Right renal pelvis (tissue), 4 donors: ENCODE measurements at regions not wholly inside any gene's neighbourhood (a gene's known extent, or its start where the extent isn't known, plus 50 kb on each side); places are given as distances from the start of the nearest gene placed in this dataset.
"Not testable (repeated sequence)": the region's sequence is repeated elsewhere in the genome, so short reads cannot be mapped to it uniquely, and the experiment has no call there.

Source experiments
- DNase-seq, 4 donors: peaks; one replicate each; pipeline ENCODE4 v3.0.0-alpha.2; 2013; ENCODE audit warnings: low read depth in 4 of 4, low spot score in 3 of 4, missing footprints in 1 of 4

DNA sequence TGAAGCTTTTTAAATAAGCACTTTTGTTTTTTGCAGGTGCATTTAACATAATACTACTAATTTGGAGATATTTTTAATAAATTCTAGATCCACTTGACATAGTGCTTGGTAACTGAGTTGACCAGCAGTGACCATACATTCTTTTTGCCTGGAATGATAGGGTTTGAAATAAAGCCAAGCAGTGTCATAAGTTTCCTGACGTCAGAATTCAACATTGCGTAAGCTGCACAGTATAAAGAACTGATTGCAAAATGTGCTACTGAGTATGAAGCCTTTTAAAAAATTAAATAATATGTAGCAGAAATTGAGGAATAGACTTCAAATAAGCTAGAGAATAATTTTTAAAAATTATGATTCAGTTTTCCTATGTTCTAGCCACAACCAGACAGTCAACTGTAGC is 454.6 kb upstream of the ARPP21 start:
- DNase-seq = no peak

DNA sequence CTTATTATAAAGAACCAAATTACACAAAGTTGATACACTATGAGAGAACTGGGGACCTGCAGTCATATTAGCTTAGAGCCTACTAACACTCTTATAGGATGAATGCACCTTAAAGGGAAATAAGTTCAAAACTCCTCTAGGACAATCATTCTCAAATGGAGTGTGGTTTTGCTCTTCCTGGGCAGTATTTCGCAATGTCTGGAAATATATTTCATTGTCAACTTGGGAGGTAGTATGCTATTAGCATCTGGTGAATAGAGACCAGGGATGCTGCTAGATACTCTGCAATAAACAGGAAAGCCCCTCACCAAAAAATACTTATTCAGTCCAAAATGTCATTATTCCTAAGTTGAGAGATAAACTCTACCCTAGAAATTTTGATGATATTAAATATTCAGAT is 451.4 kb upstream of the ARPP21 start:
- no peak for DNase-seq

DNA sequence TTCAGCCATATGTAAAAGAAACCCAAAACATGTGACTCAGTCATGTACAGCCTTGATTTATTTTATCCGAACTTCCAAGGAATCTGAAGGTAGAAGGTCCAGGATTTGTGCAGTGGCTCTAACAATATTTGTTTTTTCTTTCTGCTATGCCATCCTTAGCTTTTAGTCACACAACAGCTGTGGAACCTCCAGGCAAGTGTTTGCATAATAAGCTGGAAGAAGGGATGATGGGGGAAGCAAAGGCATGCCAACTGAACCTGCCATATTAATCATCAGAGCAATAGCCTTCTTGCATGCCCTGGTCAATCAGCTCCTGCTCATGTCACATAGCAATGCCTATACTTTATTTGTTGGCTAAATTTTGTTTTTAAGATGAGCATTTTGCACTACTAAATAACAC is 444.7 kb upstream of the ARPP21 start:
- DNase-seq = no peak

DNA sequence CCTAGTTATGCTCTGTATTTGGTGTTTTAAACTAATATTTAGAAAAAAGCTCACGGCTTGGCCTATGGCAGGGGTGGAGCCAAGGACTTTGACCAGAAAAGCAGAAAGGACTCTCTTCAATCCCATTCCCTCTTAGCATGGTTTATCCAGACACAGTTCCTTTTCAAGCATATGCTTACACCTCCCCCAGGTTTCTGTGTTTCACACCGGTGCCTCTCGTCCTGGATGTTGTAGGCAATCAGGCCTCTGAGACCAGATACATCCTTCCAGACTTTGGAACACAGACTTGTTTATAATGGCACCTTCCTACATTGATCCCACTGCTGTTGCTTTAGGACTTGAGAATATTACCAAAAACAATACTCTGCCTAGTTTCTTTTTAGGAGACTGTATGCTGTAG is 440.5 kb upstream of the ARPP21 start:
- DNase-seq = no peak

DNA sequence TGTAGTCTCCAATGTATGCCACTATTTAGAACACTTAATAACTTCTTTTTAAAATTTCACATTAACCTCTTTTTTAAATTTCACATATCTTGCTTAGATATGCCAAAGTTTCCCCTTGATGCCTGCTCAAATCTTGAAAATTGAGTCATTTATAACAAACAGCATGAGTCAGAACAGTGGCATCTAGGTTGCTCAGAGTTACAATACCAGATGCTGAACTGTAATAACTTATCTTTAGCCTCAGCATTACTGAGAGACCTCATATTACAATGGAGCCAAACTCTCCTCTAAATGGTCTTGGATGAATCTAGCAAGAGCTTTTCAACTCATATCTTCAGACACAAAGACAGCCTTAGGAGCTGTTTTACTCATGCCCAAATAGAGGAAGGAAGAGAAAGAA is 439.3 kb upstream of the ARPP21 start:
- no peak for DNase-seq

DNA sequence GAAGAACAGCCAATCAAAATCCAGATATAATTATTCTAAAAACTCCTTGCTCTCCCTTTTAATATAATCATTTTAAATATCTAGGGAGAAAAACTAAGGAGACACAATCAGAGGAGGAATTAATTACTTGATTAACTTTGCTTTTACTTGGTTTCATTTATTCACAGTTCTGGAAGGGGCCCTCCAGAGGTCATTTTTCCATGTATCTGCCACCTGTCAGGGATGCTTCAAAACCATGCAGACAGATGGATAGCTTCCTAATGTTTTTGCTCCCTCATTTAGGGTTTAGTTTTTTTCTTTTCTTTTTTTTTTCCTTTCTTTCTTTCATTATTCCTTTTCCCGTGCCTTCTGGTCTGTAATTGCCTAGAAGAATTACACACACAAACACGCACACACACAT is 438.1 kb upstream of the ARPP21 start:
- DNase-seq = no peak

DNA sequence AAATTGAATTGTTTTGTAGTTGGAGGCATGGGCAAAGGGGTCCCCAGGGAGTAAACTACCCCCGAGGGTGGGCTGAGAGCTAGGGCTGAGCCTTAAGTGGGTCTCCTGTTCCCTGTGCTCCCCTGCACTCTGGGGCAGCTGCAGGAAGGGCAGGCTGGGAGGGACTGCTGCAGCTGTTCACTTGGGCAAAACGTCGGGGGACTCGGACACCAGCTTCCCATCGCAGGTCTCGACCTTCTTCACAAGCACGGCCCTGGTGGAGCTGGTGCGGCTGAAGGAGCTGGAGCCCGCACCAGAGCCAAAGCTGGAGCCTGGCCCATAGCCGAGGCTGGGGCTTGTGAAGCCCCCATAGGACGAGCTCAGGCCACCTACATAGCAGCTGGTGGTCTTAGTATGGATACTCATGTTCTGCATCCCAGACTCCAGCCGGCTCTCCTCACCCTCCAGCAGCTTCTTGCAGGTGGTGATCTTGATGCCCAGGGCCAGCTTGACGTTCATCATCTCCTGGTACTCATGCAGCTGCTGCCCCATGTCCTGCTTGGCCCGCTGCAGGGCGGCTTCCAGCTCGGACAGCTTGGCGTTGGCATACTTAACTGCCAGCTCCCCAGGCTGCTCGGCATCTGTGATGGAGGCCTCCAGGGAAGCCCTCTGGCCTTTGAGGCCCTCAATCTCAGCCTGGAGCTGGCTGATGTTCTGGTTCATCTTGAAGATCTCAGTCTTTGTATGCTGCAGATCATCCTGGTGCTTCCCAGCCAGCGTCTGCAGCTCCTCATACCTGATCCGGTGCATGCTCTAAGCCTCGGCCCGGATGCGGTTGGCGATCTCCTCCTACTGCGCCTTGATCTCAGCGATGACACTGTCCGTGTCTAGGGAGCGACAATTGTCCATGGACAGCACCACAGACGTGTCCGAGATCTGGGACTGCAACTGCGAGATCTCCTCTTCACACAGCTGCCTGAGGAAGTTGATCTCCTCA is 423.5 kb upstream of the ARPP21 start:
- no peak for DNase-seq

DNA sequence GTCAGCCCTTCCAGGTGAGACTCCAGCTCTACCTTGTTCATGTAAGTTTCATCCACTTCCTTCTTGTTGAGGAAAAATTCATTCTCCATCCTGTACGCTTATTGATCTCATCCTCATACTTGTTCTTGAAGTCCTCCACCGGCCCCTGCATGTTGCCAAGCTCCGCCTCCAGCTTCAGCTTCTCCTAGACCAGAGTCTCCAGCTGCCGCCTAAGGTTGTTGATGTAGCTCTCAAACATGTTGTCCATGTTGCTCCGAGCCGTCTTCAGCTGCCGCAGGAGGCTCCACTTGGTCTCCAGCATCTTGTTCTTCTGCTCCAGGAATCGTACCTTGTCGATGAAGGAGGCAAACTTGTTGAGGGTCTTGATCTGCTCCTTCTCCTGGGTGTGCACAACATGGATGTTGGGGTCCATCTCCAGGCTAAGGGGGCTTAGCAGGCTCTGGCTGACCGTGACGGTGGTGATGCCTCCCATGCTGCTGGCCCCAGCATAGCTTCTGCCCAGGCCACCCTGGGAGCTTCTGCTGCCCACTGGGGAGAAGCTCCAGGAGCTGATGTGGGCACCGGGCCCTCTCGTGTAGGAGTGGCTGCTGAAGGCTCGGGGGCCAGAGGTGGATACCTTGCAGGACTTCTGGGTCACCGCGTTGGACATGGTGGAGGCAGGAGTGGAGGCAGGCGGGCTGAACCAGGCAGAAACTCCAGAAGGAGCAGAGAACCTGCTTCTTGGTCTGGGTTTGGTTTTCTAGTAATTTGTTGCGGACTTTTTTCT is 422.6 kb upstream of the ARPP21 start:
- no peak for DNase-seq

DNA sequence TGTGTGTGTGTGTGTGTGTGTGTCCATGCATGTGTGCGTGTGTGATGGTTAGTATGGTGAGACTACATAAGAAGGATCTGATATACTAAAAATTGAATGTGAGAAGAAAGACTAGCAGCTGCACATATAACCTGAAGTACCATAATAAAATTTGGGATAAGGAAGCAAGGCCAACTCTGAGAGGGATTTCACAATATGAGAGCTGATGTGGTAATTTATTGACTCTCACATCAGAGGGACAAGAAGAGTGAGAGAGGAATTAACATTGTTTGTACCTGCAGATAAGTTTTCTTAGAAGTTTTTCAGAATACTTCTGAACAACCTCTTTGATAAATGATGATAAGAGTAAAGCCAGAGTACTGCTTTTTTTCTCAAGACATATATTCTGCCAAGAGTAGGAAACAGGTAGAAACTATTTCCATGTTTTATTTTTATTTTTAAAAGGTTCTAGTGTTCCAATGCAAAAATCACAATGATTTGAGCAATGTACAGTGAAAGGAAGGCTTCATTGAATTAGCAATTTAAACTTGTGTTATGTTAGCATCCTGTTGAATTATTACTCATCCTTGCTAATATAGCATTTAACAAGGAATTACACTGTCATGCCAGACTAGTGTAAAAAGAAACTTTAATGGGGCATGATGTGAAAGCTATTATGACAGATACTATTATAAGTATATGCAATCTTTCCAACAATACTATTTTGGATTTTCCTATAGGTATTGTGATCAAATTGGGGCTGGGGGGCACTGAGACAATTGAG is 415.5 kb upstream of the ARPP21 start:
- DNase-seq = no peak

DNA sequence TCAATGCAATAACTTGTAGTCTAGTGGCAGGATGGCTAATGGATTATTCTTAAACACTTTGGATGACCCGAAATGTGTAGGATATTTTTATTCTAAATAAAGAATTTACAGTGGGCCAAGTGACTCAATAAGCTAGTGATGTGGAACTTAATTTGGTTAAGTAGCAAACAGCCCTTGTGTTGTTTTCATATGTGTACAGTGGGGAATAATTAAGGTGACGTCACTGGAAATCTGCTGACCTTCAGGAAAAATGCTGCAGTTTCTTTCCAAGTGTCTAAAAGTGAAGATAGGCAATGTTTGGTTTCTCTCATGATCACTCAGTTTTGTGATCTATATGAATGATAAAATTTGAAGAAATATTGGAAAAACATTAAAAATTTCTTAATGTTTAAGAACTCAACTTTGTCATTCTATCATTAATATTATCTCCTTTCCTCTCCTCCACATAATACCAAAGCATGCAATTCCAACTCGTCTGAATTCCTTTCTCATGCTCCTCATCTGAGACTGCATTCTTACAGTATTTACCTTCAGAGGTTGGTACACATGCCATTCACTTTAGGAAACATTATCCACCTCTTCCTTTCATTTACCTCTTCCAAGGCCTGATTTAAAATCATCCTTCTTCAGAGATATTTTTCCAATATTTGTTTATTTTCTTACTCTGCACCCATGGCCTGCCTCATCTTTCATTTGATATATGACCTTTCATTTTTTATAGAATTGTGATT is 414.6 kb upstream of the ARPP21 start:
- no peak for DNase-seq

DNA sequence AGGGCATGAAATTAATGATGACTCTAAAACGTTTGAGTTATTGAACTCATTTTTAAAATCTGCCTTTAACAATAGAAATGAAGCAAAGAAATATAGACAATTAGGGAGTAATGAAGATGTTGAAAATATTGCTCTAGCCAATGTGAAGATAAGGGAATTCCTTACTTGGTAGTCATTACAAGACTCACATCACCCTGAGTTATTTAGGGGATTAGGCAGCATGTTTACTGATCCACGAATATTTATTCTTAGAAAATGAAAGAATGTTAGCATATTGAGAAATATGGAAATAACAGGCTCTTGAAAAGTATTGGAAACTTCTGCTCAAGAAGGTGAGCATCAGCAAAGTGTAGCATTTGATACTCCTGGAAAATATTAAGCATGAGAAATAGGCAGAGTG is 398.1 kb upstream of the ARPP21 start:
- no peak for DNase-seq

DNA sequence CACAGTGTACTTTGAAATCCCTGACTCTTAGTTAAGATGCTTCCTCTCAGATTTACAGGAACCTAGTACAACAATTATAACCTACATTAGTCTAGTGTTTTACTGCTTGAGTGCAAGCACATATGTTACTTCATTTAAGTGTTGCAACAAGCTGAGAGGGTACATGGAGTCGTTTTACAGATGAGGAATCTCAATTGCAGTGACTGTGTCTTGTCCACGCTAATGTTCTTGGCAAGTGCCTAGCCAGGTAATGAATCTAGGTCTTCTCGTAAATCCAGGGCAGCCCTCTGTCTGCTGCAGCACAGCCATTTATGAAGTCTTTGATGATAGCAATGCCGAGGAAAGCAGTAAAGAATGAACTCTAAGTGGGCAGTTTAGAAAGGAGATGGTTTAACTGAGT is 384.4 kb upstream of the ARPP21 start:
- DNase-seq = peak in 2 of 4 donors; percentile 3 to 9

DNA sequence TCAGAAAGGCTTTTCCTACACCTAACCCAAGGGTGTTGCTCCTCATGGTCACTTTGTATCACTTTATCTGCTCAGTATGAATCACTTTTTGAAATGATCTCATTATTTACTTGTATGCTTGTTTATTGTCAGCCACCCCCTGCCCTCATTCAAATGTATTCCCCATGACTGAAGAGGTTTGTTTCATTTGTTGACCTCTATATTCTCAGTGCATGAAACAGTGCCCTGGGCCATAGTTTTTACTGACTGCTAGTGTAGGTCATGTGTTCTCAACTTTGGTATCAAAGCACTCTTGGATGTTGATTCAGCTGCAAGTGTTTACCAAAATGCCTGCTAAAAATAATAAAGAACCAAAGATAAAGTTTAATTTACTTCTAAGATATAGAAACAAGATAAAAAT is 381.7 kb upstream of the ARPP21 start:
- no peak for DNase-seq

DNA sequence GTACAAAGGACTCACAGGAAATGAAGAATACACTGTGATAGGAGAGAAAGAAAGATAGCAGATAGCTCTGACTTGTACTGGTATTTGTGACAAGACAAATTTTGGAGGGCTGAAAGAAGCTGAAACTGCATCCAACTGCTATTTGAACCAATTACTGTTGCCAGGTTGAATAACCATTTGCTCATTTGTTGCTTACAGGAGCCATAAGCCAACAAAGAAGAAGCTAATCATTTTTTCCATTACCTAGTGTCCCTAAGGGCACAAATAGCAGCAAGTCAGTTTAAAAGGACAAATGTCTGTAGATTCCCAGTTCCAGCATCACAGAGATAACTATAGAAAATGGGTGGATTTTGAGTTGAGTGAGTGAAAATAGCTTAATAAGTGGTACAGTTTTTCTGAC is 376.9 kb upstream of the ARPP21 start:
- DNase-seq = no peak

DNA sequence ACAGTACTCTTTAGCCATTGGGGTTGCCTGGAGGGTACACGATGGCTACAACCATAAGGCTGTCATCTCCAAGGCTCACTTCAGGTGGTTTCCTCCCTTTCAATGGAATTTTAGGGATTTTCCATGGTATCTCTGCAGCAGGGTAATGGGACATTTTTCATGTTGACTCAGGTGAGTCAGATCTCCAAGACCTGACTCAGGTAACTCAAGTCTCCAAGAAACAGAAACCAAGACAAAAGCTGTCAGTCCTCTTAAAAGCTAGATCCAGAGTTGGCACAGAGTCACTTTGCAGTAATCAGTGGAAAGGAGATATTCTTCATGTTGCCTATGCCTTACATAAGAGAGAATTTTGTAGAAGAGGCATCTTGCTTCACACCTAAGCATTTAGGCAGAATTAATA is 375.8 kb upstream of the ARPP21 start:
- DNase-seq = no peak

DNA sequence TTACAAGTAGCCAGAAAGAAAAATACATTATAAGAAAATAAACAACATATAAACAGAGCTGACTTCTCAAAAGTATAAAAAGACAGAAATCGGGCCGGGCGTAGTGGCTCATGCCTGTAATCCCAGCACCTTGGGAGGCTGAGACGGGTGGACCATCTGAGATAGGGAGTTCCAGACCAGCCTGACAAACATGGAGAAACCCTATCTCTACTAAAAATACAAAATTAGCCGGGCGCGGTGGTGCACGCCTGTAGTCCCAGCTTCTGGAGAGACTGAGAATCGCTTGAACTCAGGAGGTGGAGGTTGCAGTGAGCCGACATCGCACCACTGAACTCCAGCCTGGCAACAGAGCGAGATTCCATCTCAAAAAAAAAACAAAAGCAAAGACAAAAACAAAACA is 373.3 kb upstream of the ARPP21 start:
- not testable (repeated sequence) for DNase-seq

DNA sequence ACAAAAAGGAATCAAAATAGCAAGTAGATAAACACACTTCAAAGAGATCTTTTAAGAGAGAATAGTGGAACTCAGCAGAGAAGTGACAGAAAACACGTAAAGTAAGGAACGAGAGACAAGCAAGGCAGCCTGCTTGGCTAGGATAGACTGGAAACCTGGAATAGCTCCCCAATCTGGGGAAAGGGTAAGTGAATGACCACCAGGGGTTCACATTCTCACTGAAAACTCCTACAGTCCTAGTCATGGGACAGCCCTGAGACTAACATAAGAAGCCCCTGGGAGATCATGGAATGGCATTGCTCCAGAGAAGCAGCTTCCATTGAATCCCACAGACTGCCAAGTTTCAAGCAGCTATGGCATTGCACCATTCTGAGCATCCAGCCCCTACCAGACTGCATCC is 363.6 kb upstream of the ARPP21 start:
- DNase-seq = no peak

DNA sequence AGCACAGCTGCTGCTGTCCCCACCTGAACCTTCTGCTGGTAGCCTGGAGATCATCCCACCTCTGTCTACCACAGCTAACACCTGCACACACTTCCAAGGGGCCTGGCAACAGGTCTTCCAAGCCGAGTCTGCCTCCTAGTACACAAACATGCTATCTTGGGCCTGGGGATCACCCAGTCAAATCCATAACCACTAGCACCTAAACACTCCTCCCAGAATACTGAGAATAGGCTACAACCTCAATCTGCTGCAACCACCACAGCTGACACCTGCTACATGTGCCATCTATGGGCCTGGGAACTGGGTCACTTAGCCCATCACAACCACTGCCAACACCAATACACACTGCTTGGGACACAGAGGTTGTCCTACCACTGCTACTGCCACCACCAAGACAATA is 362.8 kb upstream of the ARPP21 start:
- no peak for DNase-seq

DNA sequence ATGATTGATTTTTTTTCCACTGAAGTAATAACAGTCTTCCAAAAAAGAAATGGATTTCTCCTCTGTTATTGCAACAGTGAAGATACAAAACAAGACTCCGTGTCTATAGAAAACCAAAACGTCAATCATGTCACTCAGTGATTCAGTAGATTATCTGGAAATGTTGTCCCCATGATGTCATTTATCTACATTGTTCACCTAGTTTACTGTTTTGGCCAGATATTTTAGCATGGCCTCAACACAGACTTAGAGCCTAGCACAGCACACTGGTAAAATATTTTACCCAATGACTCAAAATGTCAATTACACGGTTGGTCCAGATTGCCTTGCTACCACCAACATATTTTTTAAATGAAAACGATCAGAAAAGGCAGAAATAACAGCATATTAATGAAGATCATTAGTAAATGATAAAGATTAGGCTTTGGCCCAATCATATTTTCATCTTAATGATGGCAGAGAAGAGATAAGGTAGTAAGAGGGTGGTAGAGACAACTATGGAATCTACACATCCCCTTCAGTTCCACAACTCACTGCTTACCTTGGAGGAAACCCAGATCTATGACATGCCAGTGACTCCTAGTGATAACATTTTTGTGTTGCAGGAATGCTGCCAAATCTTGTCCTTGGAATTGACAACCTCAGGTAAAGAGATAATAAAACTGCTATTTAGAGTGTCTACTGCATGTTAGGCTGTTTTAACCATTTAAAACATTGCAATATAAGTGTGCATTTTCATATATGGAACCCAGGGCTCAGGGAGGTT is 347.7 kb upstream of the ARPP21 start:
- DNase-seq = no peak

DNA sequence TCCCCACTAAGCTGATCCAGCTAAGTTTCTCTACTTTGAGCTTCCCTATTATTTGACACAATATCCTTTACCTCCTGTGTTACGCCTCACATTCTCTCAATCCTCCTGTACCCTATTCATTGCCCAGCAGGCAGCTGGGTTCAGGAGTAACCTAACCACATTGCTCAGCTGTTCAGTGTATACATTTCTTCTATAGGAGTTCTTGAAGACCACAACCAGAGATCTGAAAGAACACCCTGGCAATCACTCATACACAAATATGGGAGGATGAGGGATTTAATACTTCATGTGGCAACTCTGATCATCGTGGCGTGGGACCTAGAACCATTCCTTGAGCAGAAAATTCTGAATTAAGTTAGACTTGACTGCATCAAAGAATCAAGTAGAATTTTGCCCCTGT is 346.8 kb upstream of the ARPP21 start:
- no peak for DNase-seq
